HG02884 (cell line): ENCODE measurements at regions not wholly inside any gene's neighbourhood (a gene's known extent, or its start where the extent isn't known, plus 50 kb on each side); places are given as distances from the start of the nearest gene placed in this dataset.
A peak's percentile ranks its signal among the peaks of the same experiment; 100 is the strongest.

Experiments used
- ATAC-seq: cut with Tn5 transposase; IDR thresholded peaks from one replicate; pipeline ENCODE4 v1.9.1; 2021; ENCODE audit warnings: mild to moderate bottlenecking, moderate library complexity; ENCODE audit not compliant: unreplicated experiment

DNA sequence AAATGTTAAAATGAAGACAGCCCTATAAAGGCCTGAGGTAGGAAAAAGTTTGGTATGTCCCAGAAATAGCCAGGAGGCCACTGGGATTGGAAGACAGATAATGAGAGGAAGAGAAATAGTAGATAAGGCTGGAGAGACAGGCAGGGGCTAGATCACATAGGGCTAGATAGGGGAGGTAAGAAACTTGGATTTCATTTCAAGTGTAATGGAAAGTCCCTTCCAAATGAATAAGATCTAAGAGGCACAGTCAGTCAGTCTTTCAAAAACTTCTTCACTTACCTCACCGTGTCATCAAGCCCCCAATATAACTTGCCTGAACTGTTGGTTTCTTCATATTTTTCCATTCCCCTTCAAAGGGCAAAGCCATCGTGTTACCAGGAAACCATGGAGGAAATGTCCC lies 121.8 kb downstream of the SPCS3 start:
- no peak for ATAC-seq

DNA sequence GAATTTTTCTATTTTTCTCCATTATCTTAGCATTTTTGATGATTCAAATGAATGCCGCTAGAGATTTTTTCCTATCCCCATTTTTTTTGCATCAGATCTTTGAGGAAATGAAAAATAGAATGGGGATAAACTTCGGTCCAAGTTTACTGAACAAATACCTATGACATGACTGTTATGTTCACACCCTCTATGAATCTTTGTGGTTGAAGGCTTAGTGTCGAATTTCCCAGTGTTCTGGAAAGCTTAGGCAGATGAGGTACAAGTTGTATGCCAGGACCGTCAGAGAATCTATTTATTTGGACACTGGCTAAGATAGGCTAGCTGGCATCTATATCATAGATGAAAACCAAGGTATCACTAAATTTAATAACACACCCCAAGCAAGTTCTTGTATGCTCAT lies 123.4 kb downstream of the SPCS3 start:
- ATAC-seq, result no peak

DNA sequence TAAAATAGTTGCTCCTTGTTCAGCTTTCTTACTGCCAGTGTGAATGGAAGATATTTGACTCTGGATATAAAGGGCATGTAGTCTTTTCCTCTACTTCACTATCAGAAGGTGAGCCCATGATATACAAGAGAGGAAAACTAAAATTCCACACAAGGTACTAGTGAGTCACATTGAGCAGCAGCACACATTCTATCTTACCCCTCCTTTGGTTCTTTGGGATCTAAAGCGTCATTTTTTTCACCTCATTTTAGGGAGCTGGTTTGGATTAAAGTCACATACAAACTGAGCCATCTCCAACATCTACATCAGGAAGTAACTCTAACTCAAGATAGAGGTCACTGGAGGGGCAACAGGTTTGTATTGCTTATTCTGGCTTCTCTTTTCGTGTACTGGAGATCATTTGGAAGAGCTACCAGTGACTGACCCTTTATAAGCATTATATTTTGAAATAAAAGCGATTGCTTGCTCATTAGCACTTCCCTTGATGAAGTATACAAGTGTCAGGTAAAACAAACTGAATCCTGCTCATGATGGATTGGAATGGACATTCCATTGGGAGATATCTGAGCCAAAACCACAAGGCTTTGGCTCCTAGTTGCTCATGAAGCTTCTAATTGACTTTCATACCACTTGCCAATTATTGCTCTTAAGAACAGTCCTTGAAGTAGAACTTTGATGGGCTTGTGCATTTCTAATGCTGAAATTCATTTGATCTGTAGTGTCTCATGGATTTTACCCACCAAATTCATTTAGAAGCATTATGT lies 124.1 kb downstream of the SPCS3 start:
- ATAC-seq, result no peak

DNA sequence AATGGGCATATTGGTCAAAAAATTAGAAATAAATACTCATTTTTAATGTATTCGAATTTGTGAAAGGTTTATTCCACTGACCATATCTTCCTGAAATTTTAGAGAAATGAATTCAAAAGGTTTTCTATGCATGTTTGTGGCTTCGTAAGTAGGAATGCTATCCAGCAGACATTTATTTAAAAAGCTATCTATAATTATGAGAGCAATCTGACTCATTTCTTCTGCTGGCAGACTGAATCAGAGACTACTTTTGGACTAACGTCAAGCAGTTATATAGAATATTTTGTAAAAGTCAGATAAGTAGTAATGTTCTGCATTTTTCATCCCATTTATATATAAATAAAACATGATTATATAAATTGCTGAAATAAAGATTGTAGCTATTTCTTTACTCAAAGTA lies 125.0 kb downstream of the SPCS3 start:
- no peak for ATAC-seq

DNA sequence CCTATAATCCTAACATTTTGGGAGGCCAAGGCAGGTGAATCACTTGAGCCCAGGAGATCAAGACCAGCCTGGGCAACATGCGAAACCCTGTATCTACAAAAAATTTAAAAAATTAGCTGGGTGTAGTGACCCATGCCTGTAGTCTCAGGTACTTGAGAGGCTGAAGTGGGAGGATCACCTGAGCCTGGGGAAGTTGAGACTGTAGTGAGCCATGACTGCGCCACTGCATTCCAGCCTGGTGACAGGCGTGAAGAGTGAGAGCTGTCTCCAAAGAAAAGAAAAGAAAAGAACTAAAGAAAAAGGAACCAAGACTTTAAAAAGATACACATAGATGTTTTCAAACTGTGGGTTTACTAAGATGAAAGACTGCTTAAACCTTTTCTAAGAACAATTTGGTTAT lies 129.0 kb downstream of the SPCS3 start:
- no peak for ATAC-seq

DNA sequence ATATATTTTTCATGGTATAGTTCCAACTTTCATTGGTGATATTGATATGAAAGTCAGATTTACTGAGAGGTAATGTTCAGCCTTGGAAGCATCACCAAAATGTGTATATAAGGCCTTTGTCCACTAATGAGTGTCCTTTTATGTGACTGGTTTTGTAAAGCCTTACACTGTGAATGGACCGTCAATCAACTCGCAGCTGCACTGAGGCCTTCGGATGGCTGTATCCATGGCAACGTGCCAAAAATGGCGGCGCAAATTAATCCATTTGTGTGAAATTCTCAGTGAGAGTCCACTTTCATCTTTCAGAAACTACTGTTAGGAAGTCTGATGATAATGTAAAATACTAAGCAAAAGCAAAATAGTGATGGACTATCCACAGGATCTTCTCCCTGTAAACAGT lies 131.7 kb downstream of the SPCS3 start:
- no peak for ATAC-seq

DNA sequence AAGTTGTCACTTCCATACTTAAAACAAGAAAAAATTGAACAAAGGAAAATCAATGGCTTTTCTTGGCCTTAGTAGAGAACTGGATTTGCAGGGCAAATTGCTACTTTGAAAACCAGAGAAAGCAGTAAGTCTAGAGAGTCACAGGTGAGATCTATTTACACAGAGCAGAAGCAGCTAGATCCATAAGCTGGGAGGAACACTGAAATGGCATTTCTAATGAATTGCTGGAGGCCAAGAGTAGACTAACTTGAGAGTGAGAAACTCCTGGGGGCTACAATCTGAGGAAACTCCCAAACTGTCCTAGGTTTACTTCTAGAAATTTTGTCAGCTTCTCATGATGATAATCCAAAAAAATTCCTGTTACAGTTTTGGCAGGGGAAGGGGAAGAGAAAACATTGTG lies 133.3 kb downstream of the SPCS3 start:
- no peak for ATAC-seq

DNA sequence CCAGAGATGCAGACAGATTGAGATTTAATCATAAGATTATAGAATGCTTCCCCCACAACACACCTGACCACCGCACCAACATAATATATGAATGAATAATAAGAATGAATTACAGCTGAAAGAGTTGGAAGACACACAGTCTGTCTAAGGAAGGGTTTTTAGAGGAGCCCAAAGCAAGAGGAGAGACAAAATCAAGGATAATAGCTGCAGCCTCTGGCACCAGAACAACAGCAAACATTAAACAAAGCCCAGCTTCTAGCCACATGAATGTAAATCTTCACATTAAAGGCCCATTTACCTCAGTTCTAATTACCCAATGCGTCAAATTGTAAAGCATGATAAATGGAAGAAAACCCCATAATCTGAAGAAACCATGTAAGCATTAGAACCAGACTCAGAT lies 133.9 kb downstream of the SPCS3 start:
- no peak for ATAC-seq

DNA sequence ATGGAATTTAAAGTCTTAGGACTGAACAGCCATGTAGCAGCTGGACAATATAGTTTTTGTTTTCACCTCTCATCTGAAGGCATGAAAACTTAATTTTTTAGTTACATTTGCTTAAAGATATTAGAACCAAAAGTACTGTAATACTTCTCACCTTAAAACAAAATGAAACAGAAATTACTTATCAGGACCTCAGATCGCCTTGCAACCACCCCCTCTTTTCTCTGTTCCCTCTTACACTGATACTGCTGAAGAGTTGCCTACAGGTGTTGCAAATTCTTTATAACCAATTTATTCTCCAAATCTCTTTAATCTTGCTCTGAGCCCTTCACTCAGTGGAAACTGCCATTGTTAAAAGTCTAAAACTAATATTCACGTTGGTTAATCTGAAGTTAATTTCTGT lies 145.0 kb downstream of the SPCS3 start:
- ATAC-seq, result peak; percentile 100

DNA sequence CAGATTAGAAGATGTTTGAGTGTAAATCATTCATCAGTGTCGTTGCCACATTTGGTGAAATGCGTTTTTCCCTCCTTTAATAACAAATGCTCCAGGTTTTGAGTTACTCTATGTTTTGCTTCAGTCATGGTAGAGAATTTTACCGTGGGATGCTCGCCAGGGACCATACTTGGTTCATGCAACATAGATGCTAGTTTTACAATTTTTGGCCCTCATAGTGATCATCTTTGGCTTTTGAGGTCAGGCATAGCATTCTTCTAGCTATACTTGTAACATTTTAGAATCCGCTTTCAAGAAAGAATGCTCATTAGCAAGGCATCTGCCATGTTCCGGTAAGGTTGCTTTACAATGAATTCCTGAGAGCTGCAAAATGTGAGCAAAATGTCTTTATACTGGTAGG lies 147.2 kb downstream of the SPCS3 start:
- ATAC-seq, result no peak

DNA sequence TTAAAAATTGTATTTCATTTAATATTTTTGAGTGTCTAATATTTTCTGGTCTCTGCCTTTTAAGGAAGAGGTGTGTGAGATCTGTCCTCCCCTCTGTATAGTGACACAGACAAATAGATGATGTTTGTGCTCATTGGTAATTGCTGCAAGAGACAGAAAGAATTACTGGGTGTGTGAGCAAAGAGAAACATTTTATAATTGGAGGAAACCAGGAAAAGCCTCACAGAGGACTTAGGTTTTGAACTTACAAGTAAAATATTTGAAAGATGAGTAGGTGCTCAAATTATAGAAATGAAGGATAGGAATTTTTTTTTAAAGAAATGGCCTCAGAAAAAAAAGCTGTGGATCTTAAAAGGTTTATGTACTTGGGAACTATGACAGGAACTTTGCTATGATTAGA lies 149.8 kb downstream of the SPCS3 start:
- no peak for ATAC-seq

DNA sequence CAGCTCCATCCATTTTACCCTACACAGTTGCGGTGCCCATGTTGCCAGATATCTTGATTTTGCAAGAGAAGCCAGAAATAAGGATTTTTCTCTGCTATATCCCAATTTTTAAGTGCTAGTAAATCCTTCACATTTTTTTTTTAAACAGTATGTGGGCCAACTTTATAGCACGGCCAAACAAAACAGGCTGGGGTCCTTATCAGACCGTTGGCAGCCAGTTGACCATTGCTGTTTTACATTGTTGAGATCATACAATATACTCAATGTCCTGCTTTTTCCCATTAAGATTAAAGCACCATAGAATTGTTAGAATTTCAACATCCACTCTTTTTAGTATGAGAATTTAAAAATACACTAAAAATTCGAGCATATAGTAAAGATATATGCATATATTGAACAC lies 150.9 kb downstream of the SPCS3 start:
- no peak for ATAC-seq

DNA sequence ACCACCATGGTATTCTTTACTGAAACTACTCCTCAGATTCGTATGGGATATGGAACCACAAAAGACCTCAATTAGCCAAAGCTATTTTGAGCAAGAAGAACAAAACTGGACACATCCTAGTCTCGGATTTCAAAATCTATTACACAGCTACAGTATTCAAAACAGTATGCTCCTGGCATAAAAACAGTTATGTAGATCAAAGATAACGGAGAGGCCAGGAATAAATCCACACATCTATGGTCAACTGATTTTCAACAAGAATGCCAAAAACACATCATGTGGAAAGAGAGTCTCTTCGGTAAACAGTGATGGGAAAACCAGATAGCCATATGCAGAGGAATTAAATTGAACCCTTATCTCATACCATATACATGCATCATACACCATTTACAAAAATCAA lies 155.3 kb downstream of the SPCS3 start:
- no peak for ATAC-seq

DNA sequence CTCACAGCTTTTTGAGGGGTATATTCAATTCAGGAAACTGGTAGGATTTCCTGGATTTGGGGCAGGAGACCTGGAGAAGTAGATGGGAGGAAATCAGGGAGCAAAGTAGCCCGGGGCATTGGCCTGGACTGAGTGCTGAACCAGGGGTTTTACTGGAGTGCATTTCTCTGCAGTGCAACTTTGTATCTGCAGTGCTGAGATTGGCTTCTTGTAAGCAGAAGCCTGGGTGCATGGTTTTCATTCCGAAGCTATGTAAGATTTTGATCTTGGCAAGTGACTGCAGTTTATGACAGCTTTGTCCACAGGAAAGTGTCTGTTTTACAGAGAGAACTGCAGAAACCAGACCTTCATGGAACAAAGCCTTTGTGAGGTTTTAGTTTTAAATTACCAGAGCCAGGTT lies 158.3 kb downstream of the SPCS3 start:
- no peak for ATAC-seq

DNA sequence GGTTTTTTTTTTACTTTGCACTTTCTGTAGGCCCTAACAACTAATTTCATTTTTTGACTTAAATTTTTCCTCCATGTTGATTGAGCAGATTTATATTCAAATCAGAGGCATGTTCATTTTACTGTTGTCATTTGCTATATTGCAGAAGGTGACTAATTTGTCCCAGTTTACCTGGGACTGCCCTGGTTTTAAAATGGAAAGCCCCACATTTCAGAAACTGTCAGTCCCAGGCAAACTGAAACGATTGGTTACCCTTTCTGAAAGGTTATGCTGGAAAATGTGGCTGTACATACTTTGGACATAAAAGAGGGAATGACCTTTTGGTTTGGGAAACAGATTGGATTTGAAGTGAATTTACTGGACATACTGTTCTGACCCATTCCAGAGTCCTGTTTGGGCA lies 160.0 kb downstream of the SPCS3 start:
- peak; percentile 75 for ATAC-seq

DNA sequence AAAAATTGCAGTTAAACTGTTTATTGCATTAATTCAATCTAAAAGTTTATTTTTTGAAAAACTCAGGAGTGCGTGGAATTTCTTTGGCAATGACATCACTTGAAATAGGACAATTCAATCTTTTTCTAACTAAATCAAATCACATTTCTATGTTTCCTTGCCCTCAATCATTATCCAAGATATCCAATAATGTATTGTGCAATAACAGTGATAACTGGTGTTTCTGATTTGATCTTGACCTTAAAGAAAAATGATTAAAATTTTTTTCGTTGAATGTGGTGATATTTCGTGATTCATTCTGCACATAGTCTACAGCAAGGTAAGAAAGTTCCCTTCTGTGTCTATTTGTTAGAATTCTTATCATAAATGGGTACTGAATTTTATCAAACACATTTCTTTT lies 163.2 kb downstream of the SPCS3 start:
- no peak for ATAC-seq

DNA sequence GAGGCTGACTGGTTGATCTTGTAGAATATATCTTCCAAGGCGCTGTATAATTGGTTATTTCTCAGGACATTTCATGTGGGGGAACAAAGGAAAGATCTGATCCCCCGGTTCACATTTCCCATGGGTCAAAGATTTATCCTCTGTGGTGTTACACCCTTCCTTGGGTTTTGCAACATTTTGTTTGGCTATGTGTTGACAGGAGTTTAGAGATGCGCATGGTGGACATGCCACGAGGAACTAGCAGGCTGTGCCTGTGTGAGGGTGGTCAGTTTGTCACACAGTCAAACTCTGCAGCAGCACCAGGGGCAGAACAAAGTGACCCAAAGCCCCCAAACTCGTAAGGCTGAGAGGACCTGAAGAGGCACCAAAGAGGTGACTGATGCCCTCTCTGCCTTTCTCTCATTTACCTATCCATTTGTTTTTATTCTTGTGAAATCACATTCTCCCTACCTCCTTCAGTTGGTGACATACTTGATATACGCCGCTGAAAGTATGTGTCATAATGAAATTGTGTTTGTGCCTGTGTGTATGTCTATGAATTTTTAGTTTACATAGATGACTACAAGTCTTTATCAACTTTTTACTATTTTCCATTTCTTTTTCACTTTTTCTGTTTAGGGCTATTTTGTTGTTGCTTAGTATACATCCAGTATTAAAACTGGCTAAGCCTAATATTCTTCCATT lies 164.7 kb downstream of the SPCS3 start:
- no peak for ATAC-seq

DNA sequence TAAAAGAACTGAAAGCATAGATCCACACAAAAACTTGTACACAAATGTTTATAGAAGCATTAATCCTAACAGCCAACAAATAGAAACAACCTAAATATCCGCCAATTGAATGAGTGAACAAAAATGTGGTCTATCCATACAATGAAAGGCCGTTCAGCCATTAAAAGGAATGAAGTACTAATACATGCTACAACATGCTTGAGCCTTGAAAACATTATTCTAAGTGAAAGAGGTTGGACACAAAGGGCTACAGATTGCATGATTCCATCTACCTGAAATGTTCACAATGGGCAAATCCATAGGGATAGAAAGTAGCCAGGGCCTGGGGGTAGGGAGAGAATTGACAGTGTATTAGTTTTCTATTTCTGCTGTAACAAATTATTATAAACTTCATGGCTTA lies 169.2 kb downstream of the SPCS3 start:
- ATAC-seq, result no peak

DNA sequence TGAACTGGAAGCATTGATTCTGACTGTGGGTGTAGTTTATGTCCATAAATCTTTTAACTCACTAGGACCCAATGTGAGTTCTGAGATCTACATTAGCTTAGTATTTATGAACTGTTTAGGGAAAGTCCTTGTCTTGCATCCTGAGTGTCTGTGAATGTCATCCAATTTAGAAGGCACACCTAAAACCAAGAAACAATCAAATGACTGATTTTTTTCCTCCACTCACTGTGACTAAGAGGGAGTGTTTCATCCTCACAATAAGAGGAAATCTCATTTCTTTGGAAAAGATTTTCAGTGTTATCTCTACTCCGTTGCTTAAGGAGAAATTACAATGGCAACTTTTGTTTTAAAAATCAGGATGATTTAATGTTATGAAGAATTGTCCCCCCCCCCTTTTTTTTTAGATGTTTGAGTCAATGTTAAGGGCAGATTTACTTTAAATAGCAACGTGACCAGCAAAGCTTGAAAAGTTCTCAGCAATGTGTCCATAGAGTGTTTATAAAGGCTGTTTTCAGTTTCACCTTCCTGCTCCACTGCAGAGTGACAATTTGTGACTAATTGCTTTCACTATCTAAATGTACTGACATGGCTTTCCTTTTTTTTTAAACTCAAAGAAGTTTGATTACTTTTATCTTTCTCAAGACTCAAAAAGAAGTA lies 173.0 kb downstream of the SPCS3 start:
- ATAC-seq, result peak; percentile 100

DNA sequence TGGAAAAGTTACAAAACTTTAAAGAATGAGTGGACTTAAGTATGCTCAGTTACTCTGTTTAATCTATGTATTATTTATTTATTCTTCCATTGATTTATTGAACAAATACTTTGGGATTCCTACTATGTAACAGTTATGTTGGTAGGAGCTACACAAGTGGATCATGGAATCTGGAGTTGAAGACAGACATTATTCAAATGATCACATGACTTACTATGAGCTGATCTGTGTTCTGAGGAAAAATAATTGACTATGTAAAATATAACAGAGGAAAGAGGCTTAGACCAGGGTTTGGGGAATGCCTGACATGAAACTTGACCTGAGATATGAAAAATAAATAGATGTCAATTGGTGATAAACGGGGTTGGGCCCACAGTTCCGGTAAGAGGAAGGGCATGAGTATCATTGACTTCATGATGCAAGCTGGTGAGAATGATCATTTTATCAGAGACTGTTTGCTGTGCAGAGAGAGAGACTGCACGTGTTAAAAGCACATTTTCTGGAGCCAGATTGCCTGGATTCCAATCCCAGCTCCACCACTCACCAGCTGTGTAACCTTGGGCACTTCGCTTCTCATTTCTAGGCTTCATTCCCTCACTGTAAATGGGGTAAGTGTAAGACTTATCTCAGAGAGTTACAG lies 179.0 kb downstream of the SPCS3 start:
- no peak for ATAC-seq

DNA sequence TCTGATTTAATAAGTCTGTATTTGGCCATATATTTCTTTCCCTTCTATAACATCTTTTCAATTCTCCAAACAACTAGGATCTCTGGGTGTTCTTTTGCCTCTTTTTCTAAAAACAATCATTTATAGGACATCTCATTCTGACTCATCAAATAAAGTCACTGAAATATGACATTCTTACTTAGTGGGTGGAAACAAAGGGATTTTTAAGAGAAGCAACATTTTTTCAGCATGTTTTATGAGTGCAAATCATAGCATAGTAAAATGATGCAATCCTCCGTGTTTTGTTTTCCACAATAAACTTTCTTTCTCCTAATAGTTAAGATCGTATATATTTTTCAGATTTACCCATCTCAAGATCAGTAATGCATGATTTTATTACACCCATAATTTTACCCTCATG lies 179.8 kb downstream of the SPCS3 start:
- ATAC-seq, result no peak

DNA sequence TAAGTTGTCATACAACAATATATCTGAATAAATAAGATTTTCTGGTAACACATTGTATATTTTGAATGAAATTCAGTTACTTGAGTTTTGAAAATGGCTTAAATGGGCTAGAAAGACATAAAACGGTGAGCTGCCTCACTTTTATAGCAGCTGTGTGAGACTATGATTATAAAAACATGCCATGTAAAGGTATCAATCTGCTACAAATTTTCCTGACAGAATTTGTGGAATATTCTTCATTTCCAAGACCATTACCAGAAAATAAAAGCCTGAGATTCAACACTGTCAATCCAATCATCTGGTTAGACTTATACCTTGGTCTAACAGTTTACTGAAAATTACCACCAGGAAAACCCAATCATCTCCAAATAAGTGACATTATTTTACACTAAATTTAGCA lies 181.1 kb downstream of the SPCS3 start:
- no peak for ATAC-seq
